ENCODE measurements at regions not wholly inside any gene's neighbourhood (a gene's known extent, or its start where the extent isn't known, plus 50 kb on each side); places are given as distances from the start of the nearest gene placed in this dataset. TPM values are rescaled to one million over a fixed set of nuclear protein-coding genes. Genes with fewer than 3 reads are reported as not detected.

Small RNA genes lying in the stretch of these regions (small RNA-seq; reads per million reads assigned to genes)
- not detected for gene RF00012 (ENCODE audit: insufficient read depth)

Data from neuronal stem cell (in vitro differentiated cells).